ENCODE measurements at regions not wholly inside any gene's neighbourhood (a gene's known extent, or its start where the extent isn't known, plus 50 kb on each side); places are given as distances from the start of the nearest gene placed in this dataset.

DNA sequence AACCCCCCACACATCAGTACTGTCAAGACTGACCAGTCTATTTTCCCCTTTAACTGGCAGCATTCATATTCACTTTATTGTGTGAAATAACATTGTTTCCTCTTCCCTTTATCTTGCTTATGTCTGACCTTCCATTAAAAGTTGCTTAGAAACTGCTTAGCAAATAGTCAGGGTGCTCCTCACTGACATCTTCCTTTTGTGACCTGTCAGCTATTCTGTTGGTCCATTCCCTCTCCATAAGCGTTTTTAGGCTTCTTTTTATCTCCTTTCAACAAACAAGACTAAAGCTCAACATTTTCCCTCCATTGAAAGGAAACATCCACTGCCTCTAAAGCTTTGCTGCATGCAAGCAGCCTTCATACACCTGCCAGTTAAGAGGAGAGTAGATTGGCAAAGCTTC is 147.7 kb upstream of the VGLL2 start:
- WGBS, result 10% methylated on average over 1 of the region's 1 CpG
- no peak for TF ChIP-seq HNF4A (conservative IDR thresholded peaks at IDR 0.05)
- no peak for TF ChIP-seq RAD21 (IDR thresholded peaks at IDR 0.05)
- no peak for TF ChIP-seq FOXA2 (IDR thresholded peaks at IDR 0.05)
- no peak for TF ChIP-seq JUND (IDR thresholded peaks at IDR 0.05)
- TF ChIP-seq HNF4G (IDR thresholded peaks at IDR 0.05), result no peak
- TF ChIP-seq RXRA (IDR thresholded peaks at IDR 0.05), result no peak
- TF ChIP-seq, protein P1, sequence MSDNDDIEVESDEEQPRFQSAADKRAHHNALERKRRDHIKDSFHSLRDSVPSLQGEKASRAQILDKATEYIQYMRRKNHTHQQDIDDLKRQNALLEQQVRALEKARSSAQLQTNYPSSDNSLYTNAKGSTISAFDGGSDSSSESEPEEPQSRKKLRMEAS (IDR thresholded peaks at IDR 0.05), result no peak
- TF ChIP-seq SP1 (IDR thresholded peaks at IDR 0.05), result no peak
- TF ChIP-seq TAF1 (conservative IDR thresholded peaks at IDR 0.05), result no peak
- TF ChIP-seq FOXA1 (IDR thresholded peaks at IDR 0.05), result no peak
- TF ChIP-seq, protein P2, sequence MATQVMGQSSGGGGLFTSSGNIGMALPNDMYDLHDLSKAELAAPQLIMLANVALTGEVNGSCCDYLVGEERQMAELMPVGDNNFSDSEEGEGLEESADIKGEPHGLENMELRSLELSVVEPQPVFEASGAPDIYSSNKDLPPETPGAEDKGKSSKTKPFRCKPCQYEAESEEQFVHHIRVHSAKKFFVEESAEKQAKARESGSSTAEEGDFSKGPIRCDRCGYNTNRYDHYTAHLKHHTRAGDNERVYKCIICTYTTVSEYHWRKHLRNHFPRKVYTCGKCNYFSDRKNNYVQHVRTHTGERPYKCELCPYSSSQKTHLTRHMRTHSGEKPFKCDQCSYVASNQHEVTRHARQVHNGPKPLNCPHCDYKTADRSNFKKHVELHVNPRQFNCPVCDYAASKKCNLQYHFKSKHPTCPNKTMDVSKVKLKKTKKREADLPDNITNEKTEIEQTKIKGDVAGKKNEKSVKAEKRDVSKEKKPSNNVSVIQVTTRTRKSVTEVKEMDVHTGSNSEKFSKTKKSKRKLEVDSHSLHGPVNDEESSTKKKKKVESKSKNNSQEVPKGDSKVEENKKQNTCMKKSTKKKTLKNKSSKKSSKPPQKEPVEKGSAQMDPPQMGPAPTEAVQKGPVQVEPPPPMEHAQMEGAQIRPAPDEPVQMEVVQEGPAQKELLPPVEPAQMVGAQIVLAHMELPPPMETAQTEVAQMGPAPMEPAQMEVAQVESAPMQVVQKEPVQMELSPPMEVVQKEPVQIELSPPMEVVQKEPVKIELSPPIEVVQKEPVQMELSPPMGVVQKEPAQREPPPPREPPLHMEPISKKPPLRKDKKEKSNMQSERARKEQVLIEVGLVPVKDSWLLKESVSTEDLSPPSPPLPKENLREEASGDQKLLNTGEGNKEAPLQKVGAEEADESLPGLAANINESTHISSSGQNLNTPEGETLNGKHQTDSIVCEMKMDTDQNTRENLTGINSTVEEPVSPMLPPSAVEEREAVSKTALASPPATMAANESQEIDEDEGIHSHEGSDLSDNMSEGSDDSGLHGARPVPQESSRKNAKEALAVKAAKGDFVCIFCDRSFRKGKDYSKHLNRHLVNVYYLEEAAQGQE (IDR thresholded peaks at IDR 0.05), result no peak
- Histone ChIP-seq H3K27ac (ENCODE audit: low read depth in 1 of 2, low read length in 2 of 2) (no peak overlapping the region), H3K4me3 (ENCODE audit: low read depth in 1 of 3, low read length in 3 of 3) (no peak overlapping the region), H3K4me1 (ENCODE audit: control insufficient read depth in 4 of 4, insufficient read depth in 4 of 4, low read length in 3 of 4) (no peaks in the 10 kb centered on the region), H3K27me3 (ENCODE audit: control insufficient read depth in 4 of 4, insufficient read depth in 4 of 4, low read length in 3 of 4) (no peaks in the 10 kb centered on the region), H3K9me3 (ENCODE audit: control insufficient read depth in 4 of 4, low read length in 3 of 4) (peaks cover 0 to 4% (median 0%) of the 10 kb centered on the region in 4 donors), H3K9ac (ENCODE audit: low read depth in 1 of 2, low read length in 2 of 2) (no peak overlapping the region), H3K36me3 (ENCODE audit: control insufficient read depth in 4 of 4, insufficient read depth in 3 of 4, low read depth in 1 of 4, low read length in 3 of 4) (no peaks in the 10 kb centered on the region)
- DNase-seq (ENCODE audit: low spot score), result no peak

DNA sequence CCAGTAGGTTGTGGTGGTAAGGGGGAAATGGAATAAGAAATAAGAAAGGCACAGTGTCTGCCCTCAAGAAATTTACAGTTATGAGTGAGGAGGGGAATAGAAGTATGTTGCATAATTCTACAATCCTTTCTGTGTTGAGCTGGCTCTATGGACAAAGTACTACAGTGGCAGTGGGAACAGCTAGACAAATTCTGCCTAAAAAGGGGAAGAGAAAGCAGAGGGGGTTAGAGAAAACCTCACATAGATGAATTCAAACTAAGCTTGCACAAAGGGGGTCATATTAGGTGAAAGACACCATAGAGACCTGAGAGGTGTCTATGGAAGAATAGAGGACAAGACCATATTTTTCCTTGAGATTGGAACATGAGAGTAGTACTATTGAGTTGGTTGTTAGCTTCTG is 146.9 kb upstream of the VGLL2 start:
- Histone ChIP-seq H3K27ac (ENCODE audit: low read depth in 1 of 2, low read length in 2 of 2) (no peak overlapping the region), H3K9ac (ENCODE audit: low read depth in 1 of 2, low read length in 2 of 2) (no peak overlapping the region), H3K4me3 (ENCODE audit: low read depth in 1 of 3, low read length in 3 of 3) (no peak overlapping the region), H3K27me3 (ENCODE audit: control insufficient read depth in 4 of 4, insufficient read depth in 4 of 4, low read length in 3 of 4) (no peaks in the 10 kb centered on the region), H3K9me3 (ENCODE audit: control insufficient read depth in 4 of 4, low read length in 3 of 4) (peaks cover 0 to 4% (median 0%) of the 10 kb centered on the region in 4 donors), H3K4me1 (ENCODE audit: control insufficient read depth in 4 of 4, insufficient read depth in 4 of 4, low read length in 3 of 4) (no peaks in the 10 kb centered on the region), H3K36me3 (ENCODE audit: control insufficient read depth in 4 of 4, insufficient read depth in 3 of 4, low read depth in 1 of 4, low read length in 3 of 4) (no peaks in the 10 kb centered on the region)
- TF ChIP-seq, protein P3, sequence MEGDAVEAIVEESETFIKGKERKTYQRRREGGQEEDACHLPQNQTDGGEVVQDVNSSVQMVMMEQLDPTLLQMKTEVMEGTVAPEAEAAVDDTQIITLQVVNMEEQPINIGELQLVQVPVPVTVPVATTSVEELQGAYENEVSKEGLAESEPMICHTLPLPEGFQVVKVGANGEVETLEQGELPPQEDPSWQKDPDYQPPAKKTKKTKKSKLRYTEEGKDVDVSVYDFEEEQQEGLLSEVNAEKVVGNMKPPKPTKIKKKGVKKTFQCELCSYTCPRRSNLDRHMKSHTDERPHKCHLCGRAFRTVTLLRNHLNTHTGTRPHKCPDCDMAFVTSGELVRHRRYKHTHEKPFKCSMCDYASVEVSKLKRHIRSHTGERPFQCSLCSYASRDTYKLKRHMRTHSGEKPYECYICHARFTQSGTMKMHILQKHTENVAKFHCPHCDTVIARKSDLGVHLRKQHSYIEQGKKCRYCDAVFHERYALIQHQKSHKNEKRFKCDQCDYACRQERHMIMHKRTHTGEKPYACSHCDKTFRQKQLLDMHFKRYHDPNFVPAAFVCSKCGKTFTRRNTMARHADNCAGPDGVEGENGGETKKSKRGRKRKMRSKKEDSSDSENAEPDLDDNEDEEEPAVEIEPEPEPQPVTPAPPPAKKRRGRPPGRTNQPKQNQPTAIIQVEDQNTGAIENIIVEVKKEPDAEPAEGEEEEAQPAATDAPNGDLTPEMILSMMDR (IDR thresholded peaks at IDR 0.05; ENCODE audit: low read depth, low read length, missing input control), result no peak
- TF ChIP-seq JUND (IDR thresholded peaks at IDR 0.05), result no peak
- TF ChIP-seq RXRA (IDR thresholded peaks at IDR 0.05), result no peak
- TF ChIP-seq GABPA (IDR thresholded peaks at IDR 0.05 in 1 of 2, conservative IDR thresholded peaks at IDR 0.05 in 1 of 2), result no peak
- no peak for TF ChIP-seq RAD21 (IDR thresholded peaks at IDR 0.05)
- TF ChIP-seq FOXA1 (IDR thresholded peaks at IDR 0.05), result no peak
- TF ChIP-seq, protein P2 (IDR thresholded peaks at IDR 0.05), result no peak
- no peak for TF ChIP-seq HNF4G (IDR thresholded peaks at IDR 0.05)
- no peak for DNase-seq (ENCODE audit: low spot score)
